ENCODE measurements at regions not wholly inside any gene's neighbourhood (a gene's known extent, or its start where the extent isn't known, plus 50 kb on each side); places are given as distances from the start of the nearest gene placed in this dataset.

DNA sequence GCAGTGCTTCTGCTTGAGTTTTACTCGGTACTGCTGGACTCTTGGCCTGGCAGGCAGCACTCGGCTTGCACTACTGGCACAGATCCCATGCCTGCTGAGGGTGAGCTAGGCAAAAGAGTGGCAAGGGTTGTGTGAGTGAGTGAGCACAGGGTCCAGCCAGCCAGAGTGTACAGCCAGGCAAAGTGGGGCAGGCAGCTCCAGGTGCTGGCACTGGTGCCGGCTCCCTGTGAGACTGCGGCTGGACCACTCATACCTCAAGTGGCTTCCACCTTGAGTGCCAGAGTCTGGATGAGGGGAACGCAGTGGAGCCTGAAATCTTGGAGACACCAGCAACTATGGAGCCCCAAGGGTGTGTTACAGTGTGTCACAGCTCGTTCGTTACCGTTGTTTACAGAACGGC lies 1451.9 kb upstream of the AGA start:
- TF ChIP-seq, protein P1, sequence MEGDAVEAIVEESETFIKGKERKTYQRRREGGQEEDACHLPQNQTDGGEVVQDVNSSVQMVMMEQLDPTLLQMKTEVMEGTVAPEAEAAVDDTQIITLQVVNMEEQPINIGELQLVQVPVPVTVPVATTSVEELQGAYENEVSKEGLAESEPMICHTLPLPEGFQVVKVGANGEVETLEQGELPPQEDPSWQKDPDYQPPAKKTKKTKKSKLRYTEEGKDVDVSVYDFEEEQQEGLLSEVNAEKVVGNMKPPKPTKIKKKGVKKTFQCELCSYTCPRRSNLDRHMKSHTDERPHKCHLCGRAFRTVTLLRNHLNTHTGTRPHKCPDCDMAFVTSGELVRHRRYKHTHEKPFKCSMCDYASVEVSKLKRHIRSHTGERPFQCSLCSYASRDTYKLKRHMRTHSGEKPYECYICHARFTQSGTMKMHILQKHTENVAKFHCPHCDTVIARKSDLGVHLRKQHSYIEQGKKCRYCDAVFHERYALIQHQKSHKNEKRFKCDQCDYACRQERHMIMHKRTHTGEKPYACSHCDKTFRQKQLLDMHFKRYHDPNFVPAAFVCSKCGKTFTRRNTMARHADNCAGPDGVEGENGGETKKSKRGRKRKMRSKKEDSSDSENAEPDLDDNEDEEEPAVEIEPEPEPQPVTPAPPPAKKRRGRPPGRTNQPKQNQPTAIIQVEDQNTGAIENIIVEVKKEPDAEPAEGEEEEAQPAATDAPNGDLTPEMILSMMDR (IDR thresholded peaks at IDR 0.05; ENCODE audit: low read length), result no peak
- TF ChIP-seq EZH2 (optimal IDR thresholded peaks at IDR 0.05; ENCODE audit: low read depth, low read length), result no peak
- TF ChIP-seq EZH2phosphoT487 (IDR thresholded peaks at IDR 0.05; ENCODE audit: low read length), result no peak

Measured in MM.1S (cell line).